Common myeloid progenitor, CD34-positive (primary cell): ENCODE measurements at regions not wholly inside any gene's neighbourhood (a gene's known extent, or its start where the extent isn't known, plus 50 kb on each side); places are given as distances from the start of the nearest gene placed in this dataset.

Experiments used
- CTCF ChIA-PET: fragments of 350-600 bp; sonication (Branson Sonifier 250); formaldehyde crosslinking; loops from one replicate; lab custom pipeline; 2021; ENCODE audit warnings: antibody characterized with exemption; lab: Charles Lee
- POLR2A ChIA-PET: fragments of 350-600 bp; sonication (Branson Sonifier 250); formaldehyde crosslinking; loops from one replicate; lab custom pipeline; 2021; ENCODE audit warnings: antibody characterized with exemption; lab: Charles Lee
- DNase-seq, 3 donors: peaks; one replicate each; pipeline versions ENCODE4 v3.0.0 to v3.0.0-alpha.2; 2013
- H3K27ac ChIP-seq, 2 experiments: 1 replicate in 1 of 2; 2 replicates in 1 of 2; pipeline ENCODE4 v1.7.0; 2013; ENCODE audit warnings: inconsistent platforms in 2 of 2, low read length in 2 of 2, mild to moderate bottlenecking in 2 of 2, low read depth in 1 of 2, moderate library complexity in 1 of 2; ENCODE audit not compliant: severe bottlenecking in 2 of 2, insufficient read depth in 1 of 2, poor library complexity in 1 of 2
- H3K27me3 ChIP-seq, 5 experiments: replicated peaks in 2 of 5; 1 replicate in 3 of 5; 2 replicates in 2 of 5; pipeline versions ENCODE4 v1.6.1 to v1.7.0; 2013; ENCODE audit warnings: low read length in 4 of 5, mild to moderate bottlenecking in 2 of 5, moderate library complexity in 2 of 5, inconsistent platforms in 1 of 5; ENCODE audit not compliant: insufficient read depth in 5 of 5, control insufficient read depth in 4 of 5
- H3K36me3 ChIP-seq, 4 experiments: 1 replicate in 2 of 4; 2 replicates in 2 of 4; pipeline versions ENCODE4 v1.6.1 to v1.7.0; 2013; ENCODE audit warnings: low read length in 3 of 4, control low read depth in 1 of 4, mild to moderate bottlenecking in 1 of 4; ENCODE audit not compliant: control insufficient read depth in 4 of 4, insufficient read depth in 4 of 4
- H3K4me1 ChIP-seq, 4 experiments: 1 replicate in 3 of 4; 2 replicates in 1 of 4; pipeline versions ENCODE4 v1.6.1 to v1.7.1; 2013; ENCODE audit warnings: low read length in 3 of 4, mild to moderate bottlenecking in 3 of 4, control low read depth in 1 of 4, inconsistent platforms in 1 of 4, moderate library complexity in 1 of 4; ENCODE audit not compliant: control insufficient read depth in 4 of 4, insufficient read depth in 4 of 4; ENCODE audit errors: control extremely low read depth in 1 of 4
- H3K4me3 ChIP-seq, 7 experiments: 1 replicate in 4 of 7; 2 replicates in 3 of 7; pipeline versions ENCODE4 v1.5.1 to v1.7.0; 2013; ENCODE audit warnings: mild to moderate bottlenecking in 7 of 7, low read length in 6 of 7, moderate library complexity in 6 of 7, inconsistent platforms in 2 of 7, low read depth in 2 of 7, control low read depth in 1 of 7; ENCODE audit not compliant: insufficient read depth in 4 of 7, control insufficient read depth in 1 of 7; ENCODE audit errors: extremely low read depth in 1 of 7
- H3K9me3 ChIP-seq, 5 experiments: 1 replicate in 4 of 5; 2 replicates in 1 of 5; pipeline versions ENCODE4 v1.6.1 to v1.7.1; 2013; ENCODE audit warnings: low read length in 4 of 5, mild to moderate bottlenecking in 2 of 5, inconsistent platforms in 1 of 5, low read depth in 1 of 5, moderate library complexity in 1 of 5; ENCODE audit not compliant: control insufficient read depth in 4 of 5, insufficient read depth in 2 of 5; ENCODE audit errors: control extremely low read depth in 1 of 5
- WGBS: methylation state at CpG from one replicate; pipeline ENCODE4 v1.1.5; 2013; ENCODE audit not compliant: insufficient coverage; 5-methylcytosine and 5-hydroxymethylcytosine counted together

DNA sequence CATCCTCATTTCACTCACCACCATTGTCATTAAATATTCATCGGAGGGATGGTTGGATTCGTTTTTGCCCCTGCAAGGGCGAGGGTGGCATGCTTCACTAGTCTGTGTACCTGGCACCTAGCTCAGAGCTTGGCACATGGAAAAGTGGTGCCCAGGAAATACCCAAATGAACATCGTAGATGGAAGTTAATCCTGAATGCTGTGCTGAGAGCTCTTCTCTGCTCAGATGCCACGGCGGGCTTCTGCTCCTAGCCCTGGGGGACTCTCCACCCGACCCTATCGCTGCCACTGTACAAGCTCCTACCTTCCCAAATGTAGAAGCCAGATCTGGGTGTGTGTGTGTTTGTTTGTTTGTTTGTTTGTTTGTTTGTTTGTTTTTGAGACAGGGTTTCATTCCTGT lies 113.0 kb upstream of the ZNF507 start:
- ChIA-PET POLR2A (no interaction called here), CTCF (no interaction called here)
- WGBS = 100% methylated on average over 4 of the region's 8 CpGs
- H3K27me3 ChIP-seq = peaks cover 0 to 18% (median 2%) of the 10 kb centered on the region in 5 experiments
- H3K27ac ChIP-seq = no peak overlapping the region
- H3K4me3 ChIP-seq = no peak overlapping the region
- H3K9me3 ChIP-seq = no peaks in the 10 kb centered on the region
- no peaks in the 10 kb centered on the region for H3K4me1 ChIP-seq
- DNase-seq = no peak
- H3K36me3 ChIP-seq = no peaks in the 10 kb centered on the region

- ChIA-PET CTCF (no interaction called here), POLR2A (no interaction called here)
- WGBS = 85% methylated on average over 2 of the region's 6 CpGs
- peak in 1 of 3 donors; percentile 7 for DNase-seq
- no peaks in the 10 kb centered on the region for H3K9me3 ChIP-seq
- no peaks in the 10 kb centered on the region for H3K36me3 ChIP-seq
- no peak overlapping the region for H3K4me3 ChIP-seq
- H3K4me1 ChIP-seq = no peaks in the 10 kb centered on the region
- peaks cover under 1 to 12% (median 2%) of the 10 kb centered on the region in 5 experiments for H3K27me3 ChIP-seq
- H3K27ac ChIP-seq = no peak overlapping the region
Measured at GRCh38 chr19:32233091-32233490, 112.3 kb upstream of the ZNF507 start.

- Histone ChIP-seq H3K27ac (no peak overlapping the region), H3K4me1 (no peaks in the 10 kb centered on the region), H3K4me3 (no peak overlapping the region), H3K36me3 (no peaks in the 10 kb centered on the region), H3K9me3 (no peaks in the 10 kb centered on the region), H3K27me3 (peaks cover 0 to 9% (median 3%) of the 10 kb centered on the region in 5 experiments)
- 93% methylated on average over 4 of the region's 4 CpGs for WGBS
- ChIA-PET CTCF (no interaction called here), POLR2A (no interaction called here)
- DNase-seq = no peak
Measured at GRCh38 chr19:32233885-32234284, 111.5 kb upstream of the ZNF507 start.

DNA sequence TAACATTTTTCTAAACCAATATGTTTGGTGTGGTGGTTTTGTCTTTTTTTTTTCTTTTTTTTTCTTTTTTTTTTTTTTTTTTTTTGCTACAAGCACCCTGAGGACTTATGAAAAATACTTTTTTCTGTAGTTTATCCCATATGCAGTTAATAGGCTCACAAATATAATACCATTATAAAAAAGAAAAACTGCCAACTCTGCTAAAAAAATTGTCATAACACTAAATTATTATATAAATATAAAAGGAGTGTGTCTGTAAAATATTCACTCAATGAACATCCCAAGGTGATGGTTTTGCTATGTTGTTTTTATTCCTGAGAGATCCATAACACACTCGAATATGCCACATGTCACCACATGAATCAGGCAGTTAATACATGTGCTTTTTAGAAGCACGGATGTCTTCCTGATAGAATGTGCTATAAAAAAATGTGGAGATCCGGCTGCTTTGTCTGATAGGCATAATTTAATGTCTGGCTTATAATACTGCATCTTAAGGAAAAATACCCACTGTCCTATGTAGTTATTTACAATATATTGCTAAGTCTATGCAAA lies 110.7 kb upstream of the ZNF507 start:
- ChIA-PET CTCF (no interaction called here), POLR2A (no interaction called here)
- Histone ChIP-seq H3K27me3 (peaks cover 0 to 8% (median 2%) of the 10 kb centered on the region in 5 experiments), H3K9me3 (no peaks in the 10 kb centered on the region), H3K4me1 (no peaks in the 10 kb centered on the region), H3K36me3 (no peaks in the 10 kb centered on the region), H3K4me3 (no peak overlapping the region), H3K27ac (no peak overlapping the region)
- DNase-seq = no peak
- no CpG with 5 or more reads among the region's 3 CpGs for WGBS

DNA sequence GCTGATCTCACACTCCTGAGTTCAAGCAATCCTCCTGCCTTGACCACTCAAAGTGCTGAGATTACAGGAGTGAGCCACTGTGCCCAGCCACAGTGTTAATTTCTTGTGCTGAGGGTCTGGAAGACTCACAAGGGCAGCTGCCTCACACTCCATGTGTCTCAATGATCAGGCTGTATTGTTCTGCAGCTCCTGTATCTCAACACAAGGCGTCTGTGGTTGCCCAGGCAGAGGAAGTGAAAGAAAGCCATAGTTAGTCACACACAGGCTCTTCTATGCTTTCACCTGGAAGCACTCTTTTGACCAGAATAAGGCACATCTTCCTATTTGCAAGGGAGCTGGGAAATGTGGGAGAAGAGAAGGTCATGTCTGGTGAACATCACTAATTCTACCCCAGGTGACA lies 107.3 kb upstream of the ZNF507 start:
- Histone ChIP-seq H3K27me3 (peaks cover 0 to 3% (median 0%) of the 10 kb centered on the region in 5 experiments), H3K4me3 (no peak overlapping the region), H3K36me3 (no peaks in the 10 kb centered on the region), H3K9me3 (no peaks in the 10 kb centered on the region), H3K4me1 (no peaks in the 10 kb centered on the region), H3K27ac (no peak overlapping the region)
- WGBS = no CpG with 5 or more reads among the region's 1 CpG
- DNase-seq = peak in 2 of 3 donors; percentile 13 to 25
- POLR2A ChIA-PET = no interaction called here
- CTCF ChIA-PET = no interaction called here

GRCh38 chr19:32240316-32240715 lies 105.1 kb upstream of the ZNF507 start:
- Histone ChIP-seq H3K4me3 (no peak overlapping the region), H3K4me1 (no peaks in the 10 kb centered on the region), H3K27ac (no peak overlapping the region), H3K9me3 (no peaks in the 10 kb centered on the region), H3K27me3 (peaks cover 0 to 3% (median 0%) of the 10 kb centered on the region in 5 experiments), H3K36me3 (no peaks in the 10 kb centered on the region)
- CTCF ChIA-PET = interaction anchor here (0.6 to 1.7 kb wide), 2 partner anchors 15 to 233 kb away, joined by 3 to 4 read pairs; no protein-coding TSS in a partner anchor
- POLR2A ChIA-PET = no interaction called here
- 96% methylated on average over 3 of the region's 7 CpGs for WGBS
- no peak for DNase-seq

GRCh38 chr19:32241306-32241705 lies 104.1 kb upstream of the ZNF507 start:
- Histone ChIP-seq H3K36me3 (no peaks in the 10 kb centered on the region), H3K9me3 (no peaks in the 10 kb centered on the region), H3K4me3 (no peak overlapping the region), H3K27me3 (peaks cover 0 to 3% (median 0%) of the 10 kb centered on the region in 5 experiments), H3K4me1 (no peaks in the 10 kb centered on the region), H3K27ac (no peak overlapping the region)
- DNase-seq = no peak
- ChIA-PET CTCF (interaction anchor here (0.6 kb wide), 1 partner anchor 360 kb away, joined by 4 read pairs; no protein-coding TSS in a partner anchor), POLR2A (no interaction called here)
- 94% methylated on average over 8 of the region's 8 CpGs for WGBS
